GM23338 (cell line): ENCODE measurements at regions not wholly inside any gene's neighbourhood (a gene's known extent, or its start where the extent isn't known, plus 50 kb on each side); places are given as distances from the start of the nearest gene placed in this dataset.

Source experiments
- CREB1 ChIP-seq: fragments of 250-450 bp; sonication (Bioruptor Pico); IDR thresholded peaks from 2 replicates; pipeline ENCODE4 v1.5.0; 2020; ENCODE audit warnings: low read depth, mild to moderate bottlenecking, moderate library complexity
- EZH2 ChIP-seq: fragments of 200-600 bp; sonication (generic); IDR thresholded peaks from one replicate; pipeline ENCODE4 v1.8.0; 2017; ENCODE audit warnings: antibody characterized with exemption, mild to moderate bottlenecking, low read depth; ENCODE audit not compliant: unreplicated experiment
- NANOG ChIP-seq: IDR thresholded peaks from 2 replicates; pipeline ENCODE4 v1.6.1; 2016; ENCODE audit warnings: antibody characterized with exemption, borderline replicate concordance
- POLR2AphosphoS5 ChIP-seq: IDR thresholded peaks from 2 replicates; pipeline ENCODE4 v1.6.1; 2016; ENCODE audit warnings: antibody characterized with exemption, low read depth
- STAT1 ChIP-seq: IDR thresholded peaks from one replicate; pipeline ENCODE4 v1.6.1; 2016; ENCODE audit warnings: antibody characterized with exemption; ENCODE audit not compliant: unreplicated experiment
- ZNF114 ChIP-seq: fragments of 250-450 bp; sonication (Bioruptor Pico); IDR thresholded peaks from 2 replicates; pipeline ENCODE4 v1.5.0; 2020; ENCODE audit warnings: mild to moderate bottlenecking, moderate library complexity
- TF ChIP-seq, protein P1 (sequence below): fragments of 250-450 bp; sonication (Bioruptor Pico); IDR thresholded peaks from 2 replicates; pipeline ENCODE4 v1.5.0; 2020; ENCODE audit warnings: mild to moderate bottlenecking, moderate library complexity
- TF ChIP-seq, protein P2 (sequence below): IDR thresholded peaks from 2 replicates; pipeline ENCODE4 v1.6.1; 2016; ENCODE audit warnings: antibody characterized with exemption
- TF ChIP-seq, protein P3 (sequence below): IDR thresholded peaks from one replicate; pipeline ENCODE4 v1.6.1; 2018; ENCODE audit warnings: antibody characterized with exemption; ENCODE audit not compliant: unreplicated experiment

DNA sequence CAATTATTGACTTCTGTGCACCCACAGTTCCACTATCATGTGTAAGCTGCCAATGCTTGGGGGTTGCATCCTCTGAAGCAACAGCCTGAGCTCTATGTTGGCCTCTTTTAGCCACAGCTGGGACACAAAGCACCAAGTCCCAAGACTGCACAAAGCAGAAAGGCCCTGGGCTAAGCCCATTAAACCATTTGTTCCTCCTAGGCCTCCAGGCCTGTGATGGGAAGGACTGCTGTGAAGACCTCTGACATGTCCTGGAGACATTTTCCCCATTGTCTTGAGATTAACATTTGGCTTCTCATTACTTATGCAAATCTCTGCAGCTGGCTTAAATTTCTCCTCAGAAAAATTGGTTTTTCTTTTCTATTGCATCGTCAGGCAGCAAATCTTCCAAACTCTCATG, 123.7 kb upstream of the DEPDC1 start (continued):
- TF ChIP-seq, protein P1, sequence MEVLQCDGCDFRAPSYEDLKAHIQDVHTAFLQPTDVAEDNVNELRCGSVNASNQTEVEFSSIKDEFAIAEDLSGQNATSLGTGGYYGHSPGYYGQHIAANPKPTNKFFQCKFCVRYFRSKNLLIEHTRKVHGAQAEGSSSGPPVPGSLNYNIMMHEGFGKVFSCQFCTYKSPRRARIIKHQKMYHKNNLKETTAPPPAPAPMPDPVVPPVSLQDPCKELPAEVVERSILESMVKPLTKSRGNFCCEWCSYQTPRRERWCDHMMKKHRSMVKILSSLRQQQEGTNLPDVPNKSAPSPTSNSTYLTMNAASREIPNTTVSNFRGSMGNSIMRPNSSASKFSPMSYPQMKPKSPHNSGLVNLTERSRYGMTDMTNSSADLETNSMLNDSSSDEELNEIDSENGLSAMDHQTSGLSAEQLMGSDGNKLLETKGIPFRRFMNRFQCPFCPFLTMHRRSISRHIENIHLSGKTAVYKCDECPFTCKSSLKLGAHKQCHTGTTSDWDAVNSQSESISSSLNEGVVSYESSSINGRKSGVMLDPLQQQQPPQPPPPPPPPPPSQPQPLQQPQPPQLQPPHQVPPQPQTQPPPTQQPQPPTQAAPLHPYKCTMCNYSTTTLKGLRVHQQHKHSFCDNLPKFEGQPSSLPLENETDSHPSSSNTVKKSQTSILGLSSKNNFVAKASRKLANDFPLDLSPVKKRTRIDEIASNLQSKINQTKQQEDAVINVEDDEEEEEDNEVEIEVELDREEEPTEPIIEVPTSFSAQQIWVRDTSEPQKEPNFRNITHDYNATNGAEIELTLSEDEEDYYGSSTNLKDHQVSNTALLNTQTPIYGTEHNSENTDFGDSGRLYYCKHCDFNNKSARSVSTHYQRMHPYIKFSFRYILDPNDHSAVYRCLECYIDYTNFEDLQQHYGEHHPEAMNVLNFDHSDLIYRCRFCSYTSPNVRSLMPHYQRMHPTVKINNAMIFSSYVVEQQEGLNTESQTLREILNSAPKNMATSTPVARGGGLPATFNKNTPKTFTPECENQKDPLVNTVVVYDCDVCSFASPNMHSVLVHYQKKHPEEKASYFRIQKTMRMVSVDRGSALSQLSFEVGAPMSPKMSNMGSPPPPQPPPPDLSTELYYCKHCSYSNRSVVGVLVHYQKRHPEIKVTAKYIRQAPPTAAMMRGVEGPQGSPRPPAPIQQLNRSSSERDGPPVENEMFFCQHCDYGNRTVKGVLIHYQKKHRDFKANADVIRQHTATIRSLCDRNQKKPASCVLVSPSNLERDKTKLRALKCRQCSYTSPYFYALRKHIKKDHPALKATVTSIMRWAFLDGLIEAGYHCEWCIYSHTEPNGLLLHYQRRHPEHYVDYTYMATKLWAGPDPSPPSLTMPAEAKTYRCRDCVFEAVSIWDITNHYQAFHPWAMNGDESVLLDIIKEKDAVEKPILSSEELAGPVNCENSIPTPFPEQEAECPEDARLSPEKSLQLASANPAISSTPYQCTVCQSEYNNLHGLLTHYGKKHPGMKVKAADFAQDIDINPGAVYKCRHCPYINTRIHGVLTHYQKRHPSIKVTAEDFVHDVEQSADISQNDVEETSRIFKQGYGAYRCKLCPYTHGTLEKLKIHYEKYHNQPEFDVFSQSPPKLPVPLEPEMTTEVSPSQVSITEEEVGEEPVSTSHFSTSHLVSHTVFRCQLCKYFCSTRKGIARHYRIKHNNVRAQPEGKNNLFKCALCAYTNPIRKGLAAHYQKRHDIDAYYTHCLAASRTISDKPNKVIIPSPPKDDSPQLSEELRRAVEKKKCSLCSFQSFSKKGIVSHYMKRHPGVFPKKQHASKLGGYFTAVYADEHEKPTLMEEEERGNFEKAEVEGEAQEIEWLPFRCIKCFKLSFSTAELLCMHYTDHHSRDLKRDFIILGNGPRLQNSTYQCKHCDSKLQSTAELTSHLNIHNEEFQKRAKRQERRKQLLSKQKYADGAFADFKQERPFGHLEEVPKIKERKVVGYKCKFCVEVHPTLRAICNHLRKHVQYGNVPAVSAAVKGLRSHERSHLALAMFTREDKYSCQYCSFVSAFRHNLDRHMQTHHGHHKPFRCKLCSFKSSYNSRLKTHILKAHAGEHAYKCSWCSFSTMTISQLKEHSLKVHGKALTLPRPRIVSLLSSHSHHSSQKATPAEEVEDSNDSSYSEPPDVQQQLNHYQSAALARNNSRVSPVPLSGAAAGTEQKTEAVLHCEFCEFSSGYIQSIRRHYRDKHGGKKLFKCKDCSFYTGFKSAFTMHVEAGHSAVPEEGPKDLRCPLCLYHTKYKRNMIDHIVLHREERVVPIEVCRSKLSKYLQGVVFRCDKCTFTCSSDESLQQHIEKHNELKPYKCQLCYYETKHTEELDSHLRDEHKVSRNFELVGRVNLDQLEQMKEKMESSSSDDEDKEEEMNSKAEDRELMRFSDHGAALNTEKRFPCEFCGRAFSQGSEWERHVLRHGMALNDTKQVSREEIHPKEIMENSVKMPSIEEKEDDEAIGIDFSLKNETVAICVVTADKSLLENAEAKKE (CRISPR knock-in tag), result no peak
- TF ChIP-seq POLR2AphosphoS5 (no peak), EZH2 (no peak), STAT1 (no peak), CREB1 (CRISPR knock-in tag) (no peak), ZNF114 (no peak), NANOG (no peak)
- TF ChIP-seq, protein P2, sequence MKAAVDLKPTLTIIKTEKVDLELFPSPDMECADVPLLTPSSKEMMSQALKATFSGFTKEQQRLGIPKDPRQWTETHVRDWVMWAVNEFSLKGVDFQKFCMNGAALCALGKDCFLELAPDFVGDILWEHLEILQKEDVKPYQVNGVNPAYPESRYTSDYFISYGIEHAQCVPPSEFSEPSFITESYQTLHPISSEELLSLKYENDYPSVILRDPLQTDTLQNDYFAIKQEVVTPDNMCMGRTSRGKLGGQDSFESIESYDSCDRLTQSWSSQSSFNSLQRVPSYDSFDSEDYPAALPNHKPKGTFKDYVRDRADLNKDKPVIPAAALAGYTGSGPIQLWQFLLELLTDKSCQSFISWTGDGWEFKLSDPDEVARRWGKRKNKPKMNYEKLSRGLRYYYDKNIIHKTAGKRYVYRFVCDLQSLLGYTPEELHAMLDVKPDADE, result no peak
- TF ChIP-seq, protein P3, sequence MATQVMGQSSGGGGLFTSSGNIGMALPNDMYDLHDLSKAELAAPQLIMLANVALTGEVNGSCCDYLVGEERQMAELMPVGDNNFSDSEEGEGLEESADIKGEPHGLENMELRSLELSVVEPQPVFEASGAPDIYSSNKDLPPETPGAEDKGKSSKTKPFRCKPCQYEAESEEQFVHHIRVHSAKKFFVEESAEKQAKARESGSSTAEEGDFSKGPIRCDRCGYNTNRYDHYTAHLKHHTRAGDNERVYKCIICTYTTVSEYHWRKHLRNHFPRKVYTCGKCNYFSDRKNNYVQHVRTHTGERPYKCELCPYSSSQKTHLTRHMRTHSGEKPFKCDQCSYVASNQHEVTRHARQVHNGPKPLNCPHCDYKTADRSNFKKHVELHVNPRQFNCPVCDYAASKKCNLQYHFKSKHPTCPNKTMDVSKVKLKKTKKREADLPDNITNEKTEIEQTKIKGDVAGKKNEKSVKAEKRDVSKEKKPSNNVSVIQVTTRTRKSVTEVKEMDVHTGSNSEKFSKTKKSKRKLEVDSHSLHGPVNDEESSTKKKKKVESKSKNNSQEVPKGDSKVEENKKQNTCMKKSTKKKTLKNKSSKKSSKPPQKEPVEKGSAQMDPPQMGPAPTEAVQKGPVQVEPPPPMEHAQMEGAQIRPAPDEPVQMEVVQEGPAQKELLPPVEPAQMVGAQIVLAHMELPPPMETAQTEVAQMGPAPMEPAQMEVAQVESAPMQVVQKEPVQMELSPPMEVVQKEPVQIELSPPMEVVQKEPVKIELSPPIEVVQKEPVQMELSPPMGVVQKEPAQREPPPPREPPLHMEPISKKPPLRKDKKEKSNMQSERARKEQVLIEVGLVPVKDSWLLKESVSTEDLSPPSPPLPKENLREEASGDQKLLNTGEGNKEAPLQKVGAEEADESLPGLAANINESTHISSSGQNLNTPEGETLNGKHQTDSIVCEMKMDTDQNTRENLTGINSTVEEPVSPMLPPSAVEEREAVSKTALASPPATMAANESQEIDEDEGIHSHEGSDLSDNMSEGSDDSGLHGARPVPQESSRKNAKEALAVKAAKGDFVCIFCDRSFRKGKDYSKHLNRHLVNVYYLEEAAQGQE, result no peak
